ENCODE measurements at regions not wholly inside any gene's neighbourhood (a gene's known extent, or its start where the extent isn't known, plus 50 kb on each side); places are given as distances from the start of the nearest gene placed in this dataset.

DNA sequence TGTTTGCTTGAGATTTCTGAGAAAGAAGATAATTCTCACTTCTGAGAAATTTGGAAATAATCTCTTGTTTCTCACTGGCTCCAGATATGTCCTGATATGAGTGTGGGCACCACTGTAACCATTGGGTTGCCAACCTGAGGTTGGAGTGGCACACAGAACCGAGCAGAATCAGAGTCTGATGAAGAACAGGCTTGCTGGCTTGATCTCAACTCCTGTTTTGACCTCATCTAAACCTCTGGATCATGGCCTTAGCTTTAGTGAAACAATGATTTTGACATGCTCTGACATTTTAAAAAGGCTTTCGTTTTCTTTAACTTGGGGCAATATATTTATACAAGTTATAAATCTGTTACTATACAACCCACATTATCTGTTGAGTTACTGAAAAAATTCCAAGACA, 548.0 kb downstream of the IRS1 start (continued):
- TF ChIP-seq, protein P1, sequence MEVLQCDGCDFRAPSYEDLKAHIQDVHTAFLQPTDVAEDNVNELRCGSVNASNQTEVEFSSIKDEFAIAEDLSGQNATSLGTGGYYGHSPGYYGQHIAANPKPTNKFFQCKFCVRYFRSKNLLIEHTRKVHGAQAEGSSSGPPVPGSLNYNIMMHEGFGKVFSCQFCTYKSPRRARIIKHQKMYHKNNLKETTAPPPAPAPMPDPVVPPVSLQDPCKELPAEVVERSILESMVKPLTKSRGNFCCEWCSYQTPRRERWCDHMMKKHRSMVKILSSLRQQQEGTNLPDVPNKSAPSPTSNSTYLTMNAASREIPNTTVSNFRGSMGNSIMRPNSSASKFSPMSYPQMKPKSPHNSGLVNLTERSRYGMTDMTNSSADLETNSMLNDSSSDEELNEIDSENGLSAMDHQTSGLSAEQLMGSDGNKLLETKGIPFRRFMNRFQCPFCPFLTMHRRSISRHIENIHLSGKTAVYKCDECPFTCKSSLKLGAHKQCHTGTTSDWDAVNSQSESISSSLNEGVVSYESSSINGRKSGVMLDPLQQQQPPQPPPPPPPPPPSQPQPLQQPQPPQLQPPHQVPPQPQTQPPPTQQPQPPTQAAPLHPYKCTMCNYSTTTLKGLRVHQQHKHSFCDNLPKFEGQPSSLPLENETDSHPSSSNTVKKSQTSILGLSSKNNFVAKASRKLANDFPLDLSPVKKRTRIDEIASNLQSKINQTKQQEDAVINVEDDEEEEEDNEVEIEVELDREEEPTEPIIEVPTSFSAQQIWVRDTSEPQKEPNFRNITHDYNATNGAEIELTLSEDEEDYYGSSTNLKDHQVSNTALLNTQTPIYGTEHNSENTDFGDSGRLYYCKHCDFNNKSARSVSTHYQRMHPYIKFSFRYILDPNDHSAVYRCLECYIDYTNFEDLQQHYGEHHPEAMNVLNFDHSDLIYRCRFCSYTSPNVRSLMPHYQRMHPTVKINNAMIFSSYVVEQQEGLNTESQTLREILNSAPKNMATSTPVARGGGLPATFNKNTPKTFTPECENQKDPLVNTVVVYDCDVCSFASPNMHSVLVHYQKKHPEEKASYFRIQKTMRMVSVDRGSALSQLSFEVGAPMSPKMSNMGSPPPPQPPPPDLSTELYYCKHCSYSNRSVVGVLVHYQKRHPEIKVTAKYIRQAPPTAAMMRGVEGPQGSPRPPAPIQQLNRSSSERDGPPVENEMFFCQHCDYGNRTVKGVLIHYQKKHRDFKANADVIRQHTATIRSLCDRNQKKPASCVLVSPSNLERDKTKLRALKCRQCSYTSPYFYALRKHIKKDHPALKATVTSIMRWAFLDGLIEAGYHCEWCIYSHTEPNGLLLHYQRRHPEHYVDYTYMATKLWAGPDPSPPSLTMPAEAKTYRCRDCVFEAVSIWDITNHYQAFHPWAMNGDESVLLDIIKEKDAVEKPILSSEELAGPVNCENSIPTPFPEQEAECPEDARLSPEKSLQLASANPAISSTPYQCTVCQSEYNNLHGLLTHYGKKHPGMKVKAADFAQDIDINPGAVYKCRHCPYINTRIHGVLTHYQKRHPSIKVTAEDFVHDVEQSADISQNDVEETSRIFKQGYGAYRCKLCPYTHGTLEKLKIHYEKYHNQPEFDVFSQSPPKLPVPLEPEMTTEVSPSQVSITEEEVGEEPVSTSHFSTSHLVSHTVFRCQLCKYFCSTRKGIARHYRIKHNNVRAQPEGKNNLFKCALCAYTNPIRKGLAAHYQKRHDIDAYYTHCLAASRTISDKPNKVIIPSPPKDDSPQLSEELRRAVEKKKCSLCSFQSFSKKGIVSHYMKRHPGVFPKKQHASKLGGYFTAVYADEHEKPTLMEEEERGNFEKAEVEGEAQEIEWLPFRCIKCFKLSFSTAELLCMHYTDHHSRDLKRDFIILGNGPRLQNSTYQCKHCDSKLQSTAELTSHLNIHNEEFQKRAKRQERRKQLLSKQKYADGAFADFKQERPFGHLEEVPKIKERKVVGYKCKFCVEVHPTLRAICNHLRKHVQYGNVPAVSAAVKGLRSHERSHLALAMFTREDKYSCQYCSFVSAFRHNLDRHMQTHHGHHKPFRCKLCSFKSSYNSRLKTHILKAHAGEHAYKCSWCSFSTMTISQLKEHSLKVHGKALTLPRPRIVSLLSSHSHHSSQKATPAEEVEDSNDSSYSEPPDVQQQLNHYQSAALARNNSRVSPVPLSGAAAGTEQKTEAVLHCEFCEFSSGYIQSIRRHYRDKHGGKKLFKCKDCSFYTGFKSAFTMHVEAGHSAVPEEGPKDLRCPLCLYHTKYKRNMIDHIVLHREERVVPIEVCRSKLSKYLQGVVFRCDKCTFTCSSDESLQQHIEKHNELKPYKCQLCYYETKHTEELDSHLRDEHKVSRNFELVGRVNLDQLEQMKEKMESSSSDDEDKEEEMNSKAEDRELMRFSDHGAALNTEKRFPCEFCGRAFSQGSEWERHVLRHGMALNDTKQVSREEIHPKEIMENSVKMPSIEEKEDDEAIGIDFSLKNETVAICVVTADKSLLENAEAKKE (CRISPR knock-in tag; IDR thresholded peaks at IDR 0.05) = no peak
- TF ChIP-seq JUNB (IDR thresholded peaks at IDR 0.05; ENCODE audit: unreplicated experiment) (no peak), POLR2AphosphoS5 (IDR thresholded peaks at IDR 0.05; ENCODE audit: low read depth) (no peak), EZH2 (IDR thresholded peaks at IDR 0.05; ENCODE audit: low read depth, unreplicated experiment) (no peak)
- TF ChIP-seq, protein P2, sequence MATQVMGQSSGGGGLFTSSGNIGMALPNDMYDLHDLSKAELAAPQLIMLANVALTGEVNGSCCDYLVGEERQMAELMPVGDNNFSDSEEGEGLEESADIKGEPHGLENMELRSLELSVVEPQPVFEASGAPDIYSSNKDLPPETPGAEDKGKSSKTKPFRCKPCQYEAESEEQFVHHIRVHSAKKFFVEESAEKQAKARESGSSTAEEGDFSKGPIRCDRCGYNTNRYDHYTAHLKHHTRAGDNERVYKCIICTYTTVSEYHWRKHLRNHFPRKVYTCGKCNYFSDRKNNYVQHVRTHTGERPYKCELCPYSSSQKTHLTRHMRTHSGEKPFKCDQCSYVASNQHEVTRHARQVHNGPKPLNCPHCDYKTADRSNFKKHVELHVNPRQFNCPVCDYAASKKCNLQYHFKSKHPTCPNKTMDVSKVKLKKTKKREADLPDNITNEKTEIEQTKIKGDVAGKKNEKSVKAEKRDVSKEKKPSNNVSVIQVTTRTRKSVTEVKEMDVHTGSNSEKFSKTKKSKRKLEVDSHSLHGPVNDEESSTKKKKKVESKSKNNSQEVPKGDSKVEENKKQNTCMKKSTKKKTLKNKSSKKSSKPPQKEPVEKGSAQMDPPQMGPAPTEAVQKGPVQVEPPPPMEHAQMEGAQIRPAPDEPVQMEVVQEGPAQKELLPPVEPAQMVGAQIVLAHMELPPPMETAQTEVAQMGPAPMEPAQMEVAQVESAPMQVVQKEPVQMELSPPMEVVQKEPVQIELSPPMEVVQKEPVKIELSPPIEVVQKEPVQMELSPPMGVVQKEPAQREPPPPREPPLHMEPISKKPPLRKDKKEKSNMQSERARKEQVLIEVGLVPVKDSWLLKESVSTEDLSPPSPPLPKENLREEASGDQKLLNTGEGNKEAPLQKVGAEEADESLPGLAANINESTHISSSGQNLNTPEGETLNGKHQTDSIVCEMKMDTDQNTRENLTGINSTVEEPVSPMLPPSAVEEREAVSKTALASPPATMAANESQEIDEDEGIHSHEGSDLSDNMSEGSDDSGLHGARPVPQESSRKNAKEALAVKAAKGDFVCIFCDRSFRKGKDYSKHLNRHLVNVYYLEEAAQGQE (IDR thresholded peaks at IDR 0.05; ENCODE audit: unreplicated experiment) = no peak
